ENCODE measurements at regions not wholly inside any gene's neighbourhood (a gene's known extent, or its start where the extent isn't known, plus 50 kb on each side); places are given as distances from the start of the nearest gene placed in this dataset.

- Histone ChIP-seq H3K4me3 (ENCODE audit: extremely low read depth in 1 of 4, insufficient read depth in 2 of 4, low read depth in 3 of 4, low read length in 4 of 4) (no peak overlapping the region), H2BK5ac (ENCODE audit: low read depth, low read length) (no peak overlapping the region), H3K4me1 (replicated peaks in 1 of 4; ENCODE audit: control insufficient read depth in 3 of 4, insufficient read depth in 4 of 4, low read length in 3 of 4) (no peaks in the 10 kb centered on the region), H3K56ac (replicated peaks; ENCODE audit: insufficient read length, low read depth, low read length) (no peak overlapping the region), H3K9me3 (ENCODE audit: insufficient read depth in 2 of 2, low read depth in 1 of 2, low read length in 1 of 2) (no peaks in the 10 kb centered on the region), H3K79me1 (ENCODE audit: low read depth, low read length) (no peaks in the 10 kb centered on the region), H3K4ac (replicated peaks; ENCODE audit: insufficient read length, low read depth, low read length) (no peak overlapping the region), H2BK12ac (ENCODE audit: low read depth, low read length) (no peak overlapping the region), H3K4me2 (ENCODE audit: insufficient read depth in 1 of 2, low read depth in 2 of 2, low read length in 2 of 2) (no peak overlapping the region), H2BK120ac (replicated peaks; ENCODE audit: low read depth, low read length) (no peak overlapping the region), H3K27me3 (replicated peaks in 1 of 4; ENCODE audit: control insufficient read depth in 3 of 4, extremely low read depth in 1 of 4, insufficient read depth in 3 of 4, low read length in 3 of 4) (no peaks in the 10 kb centered on the region), H3K23ac (ENCODE audit: insufficient read length) (no peak overlapping the region), H4K91ac (replicated peaks; ENCODE audit: insufficient read length, low read length) (no peak overlapping the region), H3K36me3 (ENCODE audit: control insufficient read depth in 2 of 4, insufficient read depth in 4 of 4, low read length in 3 of 4) (no peaks in the 10 kb centered on the region), H2BK15ac (ENCODE audit: low read length) (no peak overlapping the region), H3K14ac (ENCODE audit: insufficient read length) (no peak overlapping the region), H3K79me2 (ENCODE audit: control insufficient read depth in 1 of 2, insufficient read depth in 2 of 2, low read length in 2 of 2) (no peaks in the 10 kb centered on the region), H4K5ac (ENCODE audit: insufficient read length, low read depth, low read length) (no peak overlapping the region), H3K18ac (ENCODE audit: extremely low read depth, low read length) (no peak overlapping the region), H4K8ac (ENCODE audit: extremely low read depth, insufficient read depth, low read length) (no peak overlapping the region), H2BK20ac (ENCODE audit: low read length) (no peak overlapping the region), H4K20me1 (replicated peaks in 1 of 2; ENCODE audit: control insufficient read depth in 1 of 2, insufficient read depth in 2 of 2, low read length in 2 of 2) (no peaks in the 10 kb centered on the region), H3K27ac (ENCODE audit: low read depth, low read length) (no peak overlapping the region), H3K9ac (replicated peaks in 1 of 4; ENCODE audit: extremely low read depth in 1 of 4, low read depth in 3 of 4, low read length in 3 of 4) (no peak overlapping the region), H2AFZ (ENCODE audit: low read length) (peak overlapping the region; percentile 51; the same call in 1 of the 2 replicates), H2AK5ac (ENCODE audit: low read depth, low read length) (no peak overlapping the region), H3K23me2 (ENCODE audit: low read depth, low read length) (no peaks in the 10 kb centered on the region)
- POLR2A ChIA-PET (ENCODE audit: partially characterized antibody) = no interaction called here
- CTCF ChIA-PET (ENCODE audit: partially characterized antibody) = interaction anchor here (0.8 to 1.3 kb wide), 5 partner anchors 9 to 34 kb away, joined by 3 to 4 read pairs (median 3); no protein-coding TSS in a partner anchor
- no peak for TF ChIP-seq ATF3 (IDR thresholded peaks at IDR 0.05; ENCODE audit: insufficient read depth, low read depth, low read length)
- no peak for TF ChIP-seq ZNF274 (IDR thresholded peaks at IDR 0.05; ENCODE audit: borderline replicate concordance, extremely low read depth, low read length)
- TF ChIP-seq CTBP2 (IDR thresholded peaks at IDR 0.05; ENCODE audit: borderline replicate concordance, insufficient read depth, insufficient read length, low read length) = no peak
- no peak for TF ChIP-seq RNF2 (IDR thresholded peaks at IDR 0.05; ENCODE audit: borderline replicate concordance, low read depth, low read length, missing control alignments, poor library complexity, severe bottlenecking)
- TF ChIP-seq ATF2 (IDR thresholded peaks at IDR 0.05; ENCODE audit: low read length) = no peak
- no peak for TF ChIP-seq USF2 (IDR thresholded peaks at IDR 0.05; ENCODE audit: low read length)
- no peak for TF ChIP-seq TCF12 (IDR thresholded peaks at IDR 0.05; ENCODE audit: low read depth, low read length)
- TF ChIP-seq SIN3A (conservative IDR thresholded peaks at IDR 0.05 in 1 of 2, IDR thresholded peaks at IDR 0.05 in 1 of 2; ENCODE audit: low read depth in 1 of 2, low read length in 2 of 2) = no peak
- WGBS, 2 experiments (ENCODE audit: extremely low coverage in 1 of 2, insufficient coverage in 1 of 2, insufficient read length in 1 of 2, insufficient replicate concordance in 2 of 2, low coverage in 1 of 2, low lambda C conversion rate in 2 of 2, missing lambda C conversion rate in 1 of 2) = 77% methylated on average over 4 of the region's 4 CpGs; no CpG with 5 or more reads in 1 of the 2 experiments
- DNase-seq (ENCODE audit: low read depth in 1 of 2, low spot score in 2 of 2) (no peak), FAIRE-seq (no peak)
These were observed 98.2 kb downstream of the CETN3 start for GRCh38 chr5:90311401-90311800.
